ENCODE measurements at regions not wholly inside any gene's neighbourhood (a gene's known extent, or its start where the extent isn't known, plus 50 kb on each side); places are given as distances from the start of the nearest gene placed in this dataset.

DNA sequence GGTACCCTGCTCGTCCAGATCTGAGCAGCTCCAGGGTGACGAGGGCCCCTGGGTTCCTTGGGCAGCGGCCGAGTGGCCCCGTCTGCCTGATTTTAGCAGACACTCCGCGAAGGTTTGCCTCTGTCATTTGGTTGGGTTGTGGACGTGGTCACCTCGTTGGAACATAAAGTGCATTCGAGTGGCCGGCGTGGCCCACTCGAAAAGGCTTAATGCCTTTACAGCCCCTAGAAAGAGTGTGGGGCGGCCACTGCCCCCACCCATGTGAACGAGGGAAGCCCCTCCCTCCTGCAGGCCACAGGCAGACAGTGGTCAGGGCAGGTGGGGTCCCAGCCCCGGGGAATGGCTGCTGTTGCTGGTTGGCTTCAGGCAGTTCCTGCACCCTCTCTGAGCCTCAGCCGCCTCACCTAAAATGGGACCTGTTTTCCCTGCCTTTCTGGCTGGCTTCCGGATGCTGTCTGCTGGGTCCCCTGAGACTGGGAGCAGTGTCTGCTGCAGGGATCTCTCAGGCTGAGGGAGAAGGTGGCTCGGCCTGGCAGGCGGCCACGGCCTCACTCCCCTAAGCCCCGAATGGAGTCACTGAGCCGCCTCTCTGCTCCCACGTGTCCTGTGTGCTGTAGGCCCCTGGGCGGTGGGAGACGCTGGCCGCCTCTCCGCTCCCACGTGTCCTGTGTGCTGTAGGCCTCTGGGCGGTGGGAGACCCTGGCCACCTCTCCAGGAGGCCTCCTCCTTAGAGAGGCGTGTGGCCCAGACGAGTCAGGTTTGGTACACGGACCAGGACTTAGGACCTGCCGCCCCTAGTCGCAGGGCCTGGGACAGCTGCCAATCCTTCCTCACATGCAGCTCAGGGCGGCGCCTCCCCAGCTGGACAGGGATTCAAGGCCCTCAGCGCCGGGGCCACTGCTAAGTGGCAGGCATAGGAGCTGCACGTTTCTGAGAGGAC, 233.0 kb downstream of the ERMARD start:
- no peak for TF ChIP-seq CTCF (IDR thresholded peaks at IDR 0.05)
- TF ChIP-seq POLR2A (IDR thresholded peaks at IDR 0.05): no peak
